GM12878 (cell line): ENCODE measurements at regions not wholly inside any gene's neighbourhood (a gene's known extent, or its start where the extent isn't known, plus 50 kb on each side); places are given as distances from the start of the nearest gene placed in this dataset.

Source experiments
- ATAC-seq: fragments of 200-7000 bp; cut with Tn5 transposase; 3 replicates; pipeline ENCODE4 v1.9.1; 2020; ENCODE audit warnings: mild to moderate bottlenecking, moderate library complexity
- BruUV-seq: library from RNA; stranded (reverse); fragments of 400-500 nt; replicated peaks from 2 replicates; lab custom pipeline; 2021; lab: Mats Ljungman, UMichigan
- CTCF ChIA-PET: fragments of 300-600 bp; sonication (Branson Sonifier 250); formaldehyde crosslinking; extraction: SDS; loops from one replicate; lab custom pipeline; 2021; ENCODE audit warnings: inconsistent platforms; lab: Yijun Ruan, JAX
- POLR2A ChIA-PET: fragments of 350-600 bp; formaldehyde crosslinking; extraction: SDS; loops from one replicate; lab custom pipeline; 2021; ENCODE audit warnings: inconsistent platforms; lab: Charles Lee
- RAD21 ChIA-PET: fragments of 300-600 bp; sonication (Branson Sonifier 250); formaldehyde crosslinking; loops from one replicate; lab custom pipeline; 2023; ENCODE audit warnings: antibody characterized with exemption; ENCODE audit not compliant: unreplicated experiment; lab: Charles Lee
- SMC1A ChIA-PET: fragments of 300-600 bp; sonication (Branson Sonifier 250); formaldehyde crosslinking; loops from one replicate; lab custom pipeline; 2023; ENCODE audit not compliant: unreplicated experiment, uncharacterized antibody; lab: Charles Lee
- DNase-seq: peaks from one replicate; pipeline ENCODE4 v3.0.0-alpha.2; 2011; ENCODE audit warnings: low read depth, low spot score
- FAIRE-seq: peaks from 3 replicates; lab custom pipeline; 2011; peaks lifted over from hg19 to GRCh38; lab: Jason Lieb, UNC
- H2AFZ ChIP-seq: 2 replicates; pipeline ENCODE4 v1.6.0; 2011; ENCODE audit warnings: low read depth, low read length, control low read depth; ENCODE audit not compliant: control insufficient read depth
- H3K27ac ChIP-seq: 2 replicates; pipeline ENCODE4 v1.5.1; 2011; ENCODE audit warnings: control low read depth; ENCODE audit not compliant: control insufficient read depth, insufficient read depth
- H3K27me3 ChIP-seq, 2 experiments: replicated peaks in 1 of 2; 2 replicates each; pipeline versions ENCODE4 v1.6.0 to v1.6.1; 2011; ENCODE audit warnings: low read length in 1 of 2; ENCODE audit not compliant: control insufficient read depth in 2 of 2, insufficient read depth in 2 of 2
- H3K36me3 ChIP-seq, 2 experiments: 2 replicates each; pipeline ENCODE4 v1.5.1; 2011; ENCODE audit warnings: low read length in 1 of 2; ENCODE audit not compliant: control insufficient read depth in 2 of 2, insufficient read depth in 2 of 2
- H3K4me1 ChIP-seq: 2 replicates; pipeline ENCODE4 v1.6.1; 2011; ENCODE audit warnings: mild to moderate bottlenecking, low read length, moderate library complexity, mixed read lengths; ENCODE audit not compliant: control insufficient read depth, insufficient read depth
- H3K4me2 ChIP-seq: 2 replicates; pipeline ENCODE4 v1.6.0; 2011; ENCODE audit warnings: control low read depth; ENCODE audit not compliant: control insufficient read depth, insufficient read depth
- H3K4me3 ChIP-seq: fragments of 200-600 bp; sonication (generic); 2 replicates; pipeline ENCODE4 v1.5.1; 2016
- H3K79me2 ChIP-seq: 2 replicates; pipeline ENCODE4 v1.6.0; 2011; ENCODE audit warnings: low read length; ENCODE audit not compliant: control insufficient read depth, insufficient read depth
- H3K9ac ChIP-seq: 2 replicates; pipeline ENCODE4 v1.8.0; 2011; ENCODE audit warnings: low read length, control low read depth, mixed read lengths; ENCODE audit not compliant: control insufficient read depth, insufficient read depth
- H3K9me3 ChIP-seq: replicated peaks from 3 replicates; pipeline ENCODE4 v1.5.1; 2011; ENCODE audit warnings: mild to moderate bottlenecking, low read length; ENCODE audit not compliant: control insufficient read depth, insufficient read depth
- H4K20me1 ChIP-seq: 2 replicates; pipeline ENCODE4 v1.6.0; 2011; ENCODE audit not compliant: control insufficient read depth, insufficient read depth
- BACH1 ChIP-seq: fragments of 450-650 bp; IDR thresholded peaks from 2 replicates; pipeline ENCODE4 v1.6.1; 2017; ENCODE audit warnings: mild to moderate bottlenecking, borderline replicate concordance
- BCLAF1 ChIP-seq: fragments of 450-650 bp; IDR thresholded peaks from 2 replicates; pipeline ENCODE4 v1.6.1; 2017; ENCODE audit warnings: antibody characterized with exemption, mild to moderate bottlenecking, moderate library complexity
- E2F8 ChIP-seq: fragments of 450-650 bp; IDR thresholded peaks from 2 replicates; pipeline ENCODE4 v1.6.1; 2018; ENCODE audit warnings: mild to moderate bottlenecking, low read depth, moderate library complexity; ENCODE audit not compliant: partially characterized antibody
- EGR1 ChIP-seq, 2 experiments: IDR thresholded peaks; 1 replicate in 1 of 2; 2 replicates in 1 of 2; pipeline ENCODE4 v1.6.1; 2011 to 2012; ENCODE audit warnings: low read depth in 2 of 2, low read length in 2 of 2, borderline replicate concordance in 1 of 2, mild to moderate bottlenecking in 1 of 2, moderate library complexity in 1 of 2
- HSF1 ChIP-seq: fragments of 150-350 bp; IDR thresholded peaks from 2 replicates; pipeline ENCODE4 v1.6.1; 2014; ENCODE audit warnings: mild to moderate bottlenecking, low read depth, low read length
- KAT2A ChIP-seq: conservative IDR thresholded peaks from 2 replicates; pipeline ENCODE4 v1.6.1; 2011; ENCODE audit warnings: low read depth, low read length; ENCODE audit not compliant: control insufficient read depth
- NFYA ChIP-seq: IDR thresholded peaks from 2 replicates; pipeline ENCODE4 v1.6.1; 2011; ENCODE audit warnings: low read depth, mild to moderate bottlenecking, low read length, improper control_type of control experiment, borderline replicate concordance
- PRDM15 ChIP-seq: fragments of 450-650 bp; formaldehyde crosslinking; IDR thresholded peaks from 2 replicates; pipeline ENCODE4 v1.4.0; 2020; ENCODE audit warnings: mild to moderate bottlenecking, moderate library complexity
- RUNX3 ChIP-seq: IDR thresholded peaks from 2 replicates; pipeline ENCODE4 v1.6.1; 2012; ENCODE audit warnings: low read length, inconsistent platforms
- ZBTB33 ChIP-seq: fragments of 450-650 bp; IDR thresholded peaks from 2 replicates; pipeline ENCODE4 v1.6.1; 2017; ENCODE audit warnings: mild to moderate bottlenecking
- WGBS: methylation state at CpG from one replicate; pipeline ENCODE4 v1.1.6; 2016; ENCODE audit warnings: low lambda C conversion rate; ENCODE audit not compliant: insufficient replicate concordance, insufficient coverage; ENCODE audit errors: missing lambda C conversion rate; 5-methylcytosine and 5-hydroxymethylcytosine counted together
- in situ Hi-C: fragments of 300-500 bp; cut with MboI; formaldehyde crosslinking; loops from 9 replicates; pipeline ENCODE4 v1.14.3; 2018; ENCODE audit warnings: mixed read lengths
- intact Hi-C: fragments of 100-400 bp; cut with micrococcal nuclease; formaldehyde crosslinking; loops from one replicate; pipeline ENCODE4 v1.14.2; 2022; ENCODE audit not compliant: unreplicated experiment

GRCh38 chr7:1309996-1310395, 77.3 kb downstream of the UNCX start:
- Histone ChIP-seq H3K9ac (no peak overlapping the region), H3K4me1 (no peaks in the 10 kb centered on the region), H3K9me3 (no peaks in the 10 kb centered on the region), H4K20me1 (no peaks in the 10 kb centered on the region), H2AFZ (no peak overlapping the region), H3K27ac (no peak overlapping the region), H3K4me3 (no peak overlapping the region), H3K27me3 (no peaks in the 10 kb centered on the region; a peak in 1 of 4 replicates), H3K36me3 (no peaks in the 10 kb centered on the region), H3K4me2 (no peak overlapping the region), H3K79me2 (no peaks in the 10 kb centered on the region)
- ChIA-PET SMC1A (no interaction called here), CTCF (no interaction called here), POLR2A (no interaction called here), RAD21 (no interaction called here)
- FAIRE-seq: no peak
- WGBS: 50% methylated on average over 7 of the region's 7 CpGs
- ATAC-seq: no peak
- no peak for DNase-seq
- in situ Hi-C loops (no loop called here), intact Hi-C loops (no loop called here)
- BruUV-seq: no TSS peak
- TF ChIP-seq HSF1: no peak
- no peak for TF ChIP-seq E2F8
- no peak for TF ChIP-seq NFYA
- TF ChIP-seq PRDM15 (CRISPR knock-in tag): no peak
- TF ChIP-seq EGR1 (IDR thresholded peaks at IDR 0.05; ENCODE audit: borderline replicate concordance in 1 of 2, low read depth in 2 of 2, low read length in 2 of 2): no peak
- TF ChIP-seq KAT2A: no peak
- TF ChIP-seq BACH1: no peak
- no peak for TF ChIP-seq ZBTB33
- no peak for TF ChIP-seq RUNX3
- no peak for TF ChIP-seq BCLAF1
